ENCODE measurements at regions not wholly inside any gene's neighbourhood (a gene's known extent, or its start where the extent isn't known, plus 50 kb on each side); places are given as distances from the start of the nearest gene placed in this dataset.
"Not testable (repeated sequence)": the region's sequence is repeated elsewhere in the genome, so short reads cannot be mapped to it uniquely, and the experiment has no call there.

DNA sequence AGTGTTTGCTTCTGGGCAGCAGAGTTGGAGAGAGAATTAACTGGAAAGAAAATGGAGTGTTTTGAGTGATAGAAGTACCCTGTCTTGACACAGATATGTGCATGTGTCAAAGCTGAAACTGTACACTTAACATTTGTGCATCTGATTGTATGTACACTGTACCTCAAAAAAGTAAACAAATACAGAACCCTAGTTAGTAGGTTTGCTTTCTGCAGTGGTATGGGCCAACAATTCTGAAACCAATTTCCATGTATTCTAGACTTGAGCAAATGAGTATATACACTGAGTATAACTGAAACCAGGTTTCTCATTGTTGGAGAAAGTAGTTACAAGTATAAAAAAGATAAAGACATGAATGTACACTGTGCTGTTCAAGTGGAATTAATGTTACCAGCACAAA, 52.4 kb downstream of the ELAPOR2 start:
- no peak for DNase-seq (ENCODE audit: low read depth in 4 of 4, low spot score in 3 of 4)

DNA sequence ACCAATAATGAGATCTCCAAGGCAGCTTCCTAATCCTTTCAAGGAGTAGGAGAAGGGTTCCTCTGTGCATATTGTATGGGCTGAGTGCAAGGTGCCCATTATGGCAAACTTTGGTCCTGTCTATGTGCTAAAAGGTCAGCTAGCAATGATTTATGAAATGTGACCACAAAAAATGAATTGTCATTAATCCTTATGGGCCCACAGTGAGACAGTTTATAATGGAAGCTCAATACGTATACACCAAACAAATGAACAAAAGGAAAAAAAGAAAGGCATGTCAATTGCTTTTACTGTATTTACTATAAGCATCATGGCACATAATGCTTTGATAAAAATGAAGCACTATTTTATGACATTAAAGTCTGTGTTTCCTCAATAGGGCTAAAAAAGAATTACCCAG, 54.5 kb downstream of the ELAPOR2 start:
- no peak for DNase-seq (ENCODE audit: low read depth in 4 of 4, low spot score in 3 of 4)

GRCh38 chr7:87003872-87004798, 55.3 kb downstream of the ELAPOR2 start:
- DNase-seq (ENCODE audit: low read depth in 4 of 4, low spot score in 3 of 4) = no peak

DNA sequence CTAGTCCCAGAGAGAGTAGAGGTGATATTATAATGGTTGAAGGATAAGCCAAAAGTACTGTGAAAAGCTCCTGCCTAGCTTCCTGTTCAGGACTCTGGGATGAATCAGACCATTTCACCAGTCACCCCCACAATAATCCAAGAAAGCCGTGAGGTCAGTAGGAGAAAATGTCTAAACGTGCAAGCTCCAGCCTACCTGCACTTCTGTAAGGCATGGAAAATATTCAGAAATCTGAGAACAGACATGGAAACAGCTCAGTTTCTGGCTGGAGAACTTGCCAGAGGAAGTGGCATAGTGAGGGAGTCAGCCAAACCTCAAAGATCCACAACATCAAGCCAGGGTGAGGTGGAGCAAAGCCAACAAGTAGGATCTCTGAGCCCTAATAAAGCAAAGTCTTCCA, 58.2 kb downstream of the ELAPOR2 start:
- DNase-seq (ENCODE audit: low read depth in 4 of 4, low spot score in 3 of 4) = no peak

GRCh38 chr7:87000344-87000743, 59.1 kb downstream of the ELAPOR2 start:
- no peak for DNase-seq (ENCODE audit: low read depth in 4 of 4, low spot score in 3 of 4)

DNA sequence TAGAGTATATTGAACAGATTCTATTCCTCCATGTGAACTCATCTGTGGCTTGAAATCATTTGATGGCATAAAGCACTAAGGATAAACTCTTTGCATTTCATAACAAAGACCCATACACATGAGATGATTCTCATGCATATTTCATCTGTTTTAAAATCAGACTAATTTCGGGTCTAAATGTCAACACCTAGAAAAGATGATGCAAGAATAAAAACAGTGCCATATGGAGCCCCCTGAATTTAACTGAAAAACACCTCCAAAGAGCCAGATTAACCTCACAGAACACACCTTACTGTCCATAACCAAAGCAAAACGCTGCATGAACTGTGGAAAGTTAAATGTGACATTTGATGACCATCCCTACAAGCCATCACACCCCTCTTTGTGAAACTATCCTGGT, 59.7 kb downstream of the ELAPOR2 start:
- no peak for DNase-seq (ENCODE audit: low read depth in 4 of 4, low spot score in 3 of 4)

GRCh38 chr7:86995814-86996213, 63.6 kb downstream of the ELAPOR2 start:
- DNase-seq (ENCODE audit: low read depth in 4 of 4, low spot score in 3 of 4) = no peak

- no peak for DNase-seq (ENCODE audit: low read depth in 4 of 4, low spot score in 3 of 4)
Measured at GRCh38 chr7:86995052-86995725, 64.3 kb downstream of the ELAPOR2 start.

GRCh38 chr7:86991771-86992191, 67.7 kb downstream of the ELAPOR2 start:
- no peak for DNase-seq (ENCODE audit: low read depth in 4 of 4, low spot score in 3 of 4)

- DNase-seq (ENCODE audit: low read depth in 4 of 4, low spot score in 3 of 4) = no peak
Measured at GRCh38 chr7:86991093-86991769, 68.2 kb downstream of the ELAPOR2 start.

- DNase-seq (ENCODE audit: low read depth in 4 of 4, low spot score in 3 of 4) = no peak
Measured at GRCh38 chr7:86989407-86989806, 70.0 kb downstream of the ELAPOR2 start.

- DNase-seq (ENCODE audit: low read depth in 4 of 4, low spot score in 3 of 4) = not testable (repeated sequence)
Measured at GRCh38 chr7:86987834-86988233, 71.6 kb downstream of the ELAPOR2 start.

DNA sequence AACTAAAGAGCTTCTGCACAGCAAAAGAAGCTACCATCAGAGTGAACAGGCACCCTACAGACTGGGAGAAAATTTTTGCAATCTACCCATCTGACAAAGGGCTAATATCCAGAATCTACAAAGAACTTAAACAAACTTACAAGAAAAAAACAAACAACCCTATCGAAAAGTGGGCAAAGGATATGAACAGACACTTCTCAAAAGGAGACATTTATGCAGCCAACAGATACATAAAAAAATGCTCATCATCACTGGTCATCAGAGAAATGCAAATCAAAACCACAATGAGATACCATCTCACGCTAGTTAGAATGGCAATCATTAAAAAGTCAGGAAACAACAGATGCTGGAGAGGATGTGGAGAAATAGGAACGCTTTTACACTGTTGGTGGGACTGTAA, 72.1 kb downstream of the ELAPOR2 start:
- DNase-seq (ENCODE audit: low read depth in 4 of 4, low spot score in 3 of 4) = not testable (repeated sequence)

DNA sequence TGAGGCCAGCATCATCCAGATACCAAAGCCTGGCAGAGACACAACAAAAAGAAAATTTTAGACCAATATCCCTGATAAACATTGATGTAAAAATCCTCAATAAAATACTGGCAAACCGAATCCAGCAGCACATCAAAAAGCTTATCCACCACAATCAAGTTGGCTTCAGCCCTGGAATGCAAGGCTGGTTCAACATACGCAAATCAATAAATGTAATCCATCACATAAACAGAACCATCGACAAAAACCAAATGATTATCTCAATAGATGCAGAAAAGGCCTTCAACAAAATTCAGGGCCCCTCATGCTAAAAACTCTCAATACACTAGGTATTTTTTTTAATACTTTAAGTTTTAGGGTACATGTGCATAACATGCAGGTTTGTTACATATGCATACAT, 74.1 kb downstream of the ELAPOR2 start:
- not testable (repeated sequence) for DNase-seq (ENCODE audit: low read depth in 4 of 4, low spot score in 3 of 4)

- DNase-seq (ENCODE audit: low read depth in 4 of 4, low spot score in 3 of 4) = not testable (repeated sequence)
Measured at GRCh38 chr7:86983654-86984053, 75.8 kb downstream of the ELAPOR2 start.

DNA sequence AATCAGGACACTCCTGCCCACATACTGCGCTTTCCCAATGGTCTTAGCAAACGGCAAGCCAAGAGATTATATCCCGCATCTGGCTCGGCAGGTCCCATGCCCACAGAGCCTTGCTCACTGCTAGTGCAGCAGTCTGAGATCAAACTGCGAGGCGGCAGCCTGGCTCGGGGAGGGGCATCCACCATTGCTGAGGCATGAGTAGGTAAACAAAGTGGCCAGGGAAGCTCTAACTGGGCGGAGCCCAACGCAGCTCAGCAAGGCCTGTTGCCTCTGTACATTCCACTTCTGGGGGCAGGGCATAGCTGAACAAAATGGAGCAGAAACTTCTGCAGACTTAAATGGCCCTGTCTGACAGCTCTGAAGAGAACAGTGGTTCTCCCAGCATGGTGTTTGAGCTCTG, 77.5 kb downstream of the ELAPOR2 start:
- DNase-seq (ENCODE audit: low read depth in 4 of 4, low spot score in 3 of 4) = not testable (repeated sequence)

DNA sequence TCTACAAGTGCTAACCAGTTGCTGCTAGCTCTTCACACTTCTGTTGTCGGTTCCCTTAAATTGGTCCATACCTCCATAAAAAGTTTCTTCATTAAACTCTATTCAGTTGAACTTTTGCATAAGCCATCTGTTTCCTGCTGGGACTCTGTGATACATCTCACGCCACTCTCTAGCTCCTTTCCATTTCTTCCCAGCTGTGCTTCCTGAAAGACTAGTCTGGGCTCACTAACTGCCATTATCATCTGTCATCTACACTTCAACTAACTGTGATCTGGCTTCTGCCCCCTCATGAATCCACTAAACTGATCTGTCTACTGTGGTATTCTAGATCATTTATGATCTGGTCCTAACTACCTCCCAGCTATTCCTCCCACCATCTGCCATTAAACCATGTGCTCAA, 78.3 kb downstream of the ELAPOR2 start:
- no peak for DNase-seq (ENCODE audit: low read depth in 4 of 4, low spot score in 3 of 4)

DNA sequence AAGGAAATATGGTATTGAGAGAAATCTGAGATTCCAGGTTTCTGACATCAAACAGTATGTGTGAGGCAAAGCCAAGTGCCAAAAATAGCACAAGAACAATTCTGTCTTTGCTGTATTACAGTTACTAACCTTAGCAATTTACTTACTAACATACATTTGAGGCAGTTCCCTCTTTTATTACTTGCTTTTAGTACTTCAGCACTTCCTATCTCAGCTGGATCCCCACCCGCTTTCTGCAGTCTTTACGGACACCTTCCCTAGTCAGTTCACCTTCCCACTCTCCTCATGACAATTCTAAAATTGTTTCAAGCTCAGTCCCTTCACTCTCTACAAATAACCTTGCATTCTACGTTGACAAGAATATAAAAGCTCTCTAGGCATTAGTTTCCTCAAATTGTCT, 79.2 kb downstream of the ELAPOR2 start:
- no peak for DNase-seq (ENCODE audit: low read depth in 4 of 4, low spot score in 3 of 4)

GRCh38 chr7:86978808-86979506, 80.5 kb downstream of the ELAPOR2 start:
- DNase-seq (ENCODE audit: low read depth in 4 of 4, low spot score in 3 of 4) = no peak

- no peak for DNase-seq (ENCODE audit: low read depth in 4 of 4, low spot score in 3 of 4)
Measured at GRCh38 chr7:86976958-86977357, 82.5 kb downstream of the ELAPOR2 start.

- no peak for DNase-seq (ENCODE audit: low read depth in 4 of 4, low spot score in 3 of 4)
Measured at GRCh38 chr7:86975914-86976313, 83.5 kb downstream of the ELAPOR2 start.

Data from right renal pelvis (tissue), 4 donors.